Transverse colon (tissue), 4 donors: ENCODE measurements at regions not wholly inside any gene's neighbourhood (a gene's known extent, or its start where the extent isn't known, plus 50 kb on each side); places are given as distances from the start of the nearest gene placed in this dataset.

ENCODE experiments used
- DNase-seq: peaks from one replicate; pipeline ENCODE4 v3.0.0-alpha.2; 2019
- H3K27ac ChIP-seq, 4 donors: fragments of 200-600 bp; sonication (generic); 2 replicates each; pipeline ENCODE4 v1.5.1; 2016 to 2018; ENCODE audit warnings: inconsistent platforms in 4 of 4
- H3K27me3 ChIP-seq: fragments of 200-600 bp; sonication (generic); 2 replicates; pipeline ENCODE4 v1.5.1; 2017; ENCODE audit warnings: inconsistent platforms
- H3K36me3 ChIP-seq, 4 donors: fragments of 200-600 bp; sonication (generic); 2 replicates each; pipeline ENCODE4 v1.5.1; 2017 to 2019; ENCODE audit warnings: inconsistent platforms in 4 of 4
- H3K4me1 ChIP-seq, 4 donors: fragments of 200-600 bp; sonication (generic); 2 replicates each; pipeline ENCODE4 v1.5.1; 2017 to 2020; ENCODE audit warnings: inconsistent platforms in 4 of 4
- H3K4me3 ChIP-seq, 4 donors: fragments of 200-600 bp; sonication (generic); 1 replicate in 1 of 4; 2 replicates in 3 of 4; pipeline versions ENCODE4 v1.5.1 to v1.6.1; 2017 to 2019; ENCODE audit warnings: inconsistent platforms in 4 of 4
- H3K9me3 ChIP-seq, 2 donors: fragments of 200-600 bp; sonication (generic); 2 replicates each; pipeline ENCODE4 v1.5.1; 2017 to 2019; ENCODE audit warnings: inconsistent platforms in 2 of 2
- EP300 ChIP-seq: sonication (generic); formaldehyde crosslinking; IDR thresholded peaks from one replicate; pipeline ENCODE4 v1.6.1; 2017; ENCODE audit warnings: antibody characterized with exemption, low read depth
- POLR2A ChIP-seq: fragments of 450-650 bp; IDR thresholded peaks from one replicate; pipeline ENCODE4 v1.6.1; 2016; ENCODE audit warnings: antibody characterized with exemption, mild to moderate bottlenecking, moderate library complexity
- POLR2AphosphoS5 ChIP-seq, 3 donors: sonication (generic); formaldehyde crosslinking; IDR thresholded peaks; one replicate each; pipeline ENCODE4 v1.6.1; 2016; ENCODE audit warnings: antibody characterized with exemption in 3 of 3
- WGBS, 2 donors: methylation state at CpG; one replicate each; pipeline ENCODE4 v1.1.5; 2018; ENCODE audit warnings: low coverage in 1 of 2; 5-methylcytosine and 5-hydroxymethylcytosine counted together
- in situ Hi-C, 4 donors: fragments of 200-750 bp; cut with MboI; loops; one replicate each; pipeline versions ENCODE4 v1.15.0 to v1.15.1; 2017; ENCODE audit warnings: low sequenced_read_pairs in 3 of 4, low pct_ligation_motif_present in 1 of 4, low pct_unique_long_range_greater_than_20kb in 1 of 4
- intact Hi-C: fragments of 100-400 bp; cut with DNase I; formaldehyde crosslinking; loops from one replicate; pipeline ENCODE4 v1.15.1; 2023; ENCODE audit warnings: low total_unique reads
- TF ChIP-seq, protein P1 (sequence below), 5 experiments: fragments of 200-600 bp in 3 of 5; fragments of 450-650 bp in 2 of 5; sonication (generic) in 3 of 5; IDR thresholded peaks; 1 replicate in 2 of 5; 2 replicates in 3 of 5; pipeline ENCODE4 v1.5.1; 2016 to 2017; ENCODE audit warnings: antibody characterized with exemption in 5 of 5, inconsistent platforms in 3 of 5, mild to moderate bottlenecking in 2 of 5, moderate library complexity in 1 of 5

DNA sequence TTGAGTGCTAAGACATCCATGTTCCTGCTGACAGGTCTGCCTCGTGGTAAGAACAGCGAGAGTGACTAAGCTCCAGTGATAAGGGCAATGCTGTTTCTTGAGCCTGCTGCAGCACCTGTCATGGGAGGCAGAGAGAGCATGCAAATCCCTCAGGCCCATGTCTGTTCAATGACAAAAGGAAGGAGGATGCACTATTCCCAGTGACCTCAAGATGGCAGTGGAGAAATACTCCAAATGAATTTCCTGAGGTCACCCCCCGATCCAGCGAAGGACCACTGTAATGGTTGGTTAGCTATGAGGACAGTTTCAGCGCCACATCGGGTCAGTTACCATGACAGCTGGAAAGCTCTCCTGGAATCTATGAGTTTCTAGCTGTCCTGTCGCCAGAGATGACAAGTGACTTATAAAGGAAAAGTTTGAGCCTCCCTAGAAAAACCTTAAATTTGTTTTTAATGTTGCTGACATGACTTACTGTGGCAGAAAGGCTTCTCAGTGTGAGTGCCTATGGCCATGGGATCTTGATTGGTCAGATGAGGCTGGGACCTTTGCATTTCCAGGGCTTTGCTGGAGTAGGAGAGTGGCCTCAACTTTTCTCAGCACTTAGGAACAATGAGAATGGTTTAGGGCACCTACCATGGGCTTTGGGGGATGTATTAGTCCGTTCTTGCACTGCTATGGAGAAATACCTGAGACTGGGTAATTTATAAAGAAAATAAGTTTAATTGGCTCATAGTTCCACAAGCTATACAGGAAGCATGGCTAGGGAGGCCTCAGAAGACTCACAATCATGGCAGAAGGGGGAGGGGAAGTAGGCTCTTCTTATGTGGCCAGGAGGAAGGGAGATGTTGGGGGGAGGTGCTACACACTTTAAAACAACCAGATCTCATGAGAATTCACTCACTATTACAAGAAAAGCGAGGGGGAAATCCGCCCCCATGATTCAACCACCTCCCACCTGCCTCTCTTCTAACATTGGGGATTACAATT, 88.0 kb upstream of the TMEM260 start:
- intact Hi-C loops (loop anchor here (5.0 kb wide), 1 partner anchor 826 kb away; no protein-coding TSS in a partner anchor), in situ Hi-C loops (loop anchor here (10.0 to 25.0 kb wide), 5 partner anchors 696 to 1054 kb away; partner anchors contain the start of gene TBPL2 (in 3 of the 4))
- Histone ChIP-seq H3K36me3 (no peaks in the 10 kb centered on the region), H3K4me3 (no peak overlapping the region), H3K9me3 (no peaks in the 10 kb centered on the region), H3K4me1 (peaks cover 0 to 5% (median 2%) of the 10 kb centered on the region in 4 donors), H3K27me3 (no peaks in the 10 kb centered on the region), H3K27ac (no peak overlapping the region)
- TF ChIP-seq, protein P1, sequence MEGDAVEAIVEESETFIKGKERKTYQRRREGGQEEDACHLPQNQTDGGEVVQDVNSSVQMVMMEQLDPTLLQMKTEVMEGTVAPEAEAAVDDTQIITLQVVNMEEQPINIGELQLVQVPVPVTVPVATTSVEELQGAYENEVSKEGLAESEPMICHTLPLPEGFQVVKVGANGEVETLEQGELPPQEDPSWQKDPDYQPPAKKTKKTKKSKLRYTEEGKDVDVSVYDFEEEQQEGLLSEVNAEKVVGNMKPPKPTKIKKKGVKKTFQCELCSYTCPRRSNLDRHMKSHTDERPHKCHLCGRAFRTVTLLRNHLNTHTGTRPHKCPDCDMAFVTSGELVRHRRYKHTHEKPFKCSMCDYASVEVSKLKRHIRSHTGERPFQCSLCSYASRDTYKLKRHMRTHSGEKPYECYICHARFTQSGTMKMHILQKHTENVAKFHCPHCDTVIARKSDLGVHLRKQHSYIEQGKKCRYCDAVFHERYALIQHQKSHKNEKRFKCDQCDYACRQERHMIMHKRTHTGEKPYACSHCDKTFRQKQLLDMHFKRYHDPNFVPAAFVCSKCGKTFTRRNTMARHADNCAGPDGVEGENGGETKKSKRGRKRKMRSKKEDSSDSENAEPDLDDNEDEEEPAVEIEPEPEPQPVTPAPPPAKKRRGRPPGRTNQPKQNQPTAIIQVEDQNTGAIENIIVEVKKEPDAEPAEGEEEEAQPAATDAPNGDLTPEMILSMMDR (IDR thresholded peaks at IDR 0.05), result peak; percentile 48 to 79 (median 66)
- no peak for TF ChIP-seq POLR2A
- peak; percentile 11 for DNase-seq
- WGBS, 2 donors, result 38 to 75% methylated on average over 2 to 10 of the region's 10 CpGs

DNA sequence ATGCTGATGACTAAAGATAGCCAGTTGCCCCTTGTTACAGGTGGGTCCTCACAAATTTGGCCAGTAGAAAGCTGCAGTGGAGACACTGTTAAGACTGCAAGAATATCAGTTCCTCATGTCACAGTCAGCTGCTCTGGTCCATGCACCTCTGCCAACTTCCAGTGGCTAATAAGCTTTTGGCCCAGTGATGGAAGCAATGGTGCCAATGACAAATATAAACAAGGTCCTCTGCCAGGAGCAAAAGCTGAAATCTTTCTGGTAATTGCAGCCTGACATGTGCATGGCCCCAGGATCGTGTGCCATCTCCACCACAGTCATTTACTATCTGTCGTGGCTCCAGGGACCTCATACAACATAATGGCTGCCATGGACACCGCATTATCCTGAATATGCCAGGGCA, 85.4 kb upstream of the TMEM260 start:
- 67 to 100% methylated on average over 1 to 3 of the region's 3 CpGs for WGBS, 2 donors
- TF ChIP-seq POLR2A (no peak), EP300 (no peak), POLR2AphosphoS5 (IDR thresholded peaks at IDR 0.05) (no peak)
- TF ChIP-seq, protein P1 (IDR thresholded peaks at IDR 0.05), result no peak
- H3K36me3 ChIP-seq, result no peaks in the 10 kb centered on the region
- in situ Hi-C loops (loop anchor here (10.0 to 25.0 kb wide), 5 partner anchors 693 to 1057 kb away; partner anchors contain the start of gene TBPL2 (in 3 of the 4)), intact Hi-C loops (loop anchor here (5.0 kb wide), 1 partner anchor 823 kb away; no protein-coding TSS in a partner anchor)
- no peak for DNase-seq
- H3K4me1 ChIP-seq, result peaks cover 0 to 5% (median 2%) of the 10 kb centered on the region in 4 donors
- H3K9me3 ChIP-seq, result no peaks in the 10 kb centered on the region
- H3K27ac ChIP-seq, result no peak overlapping the region
- no peak overlapping the region for H3K4me3 ChIP-seq
- H3K27me3 ChIP-seq, result no peaks in the 10 kb centered on the region

DNA sequence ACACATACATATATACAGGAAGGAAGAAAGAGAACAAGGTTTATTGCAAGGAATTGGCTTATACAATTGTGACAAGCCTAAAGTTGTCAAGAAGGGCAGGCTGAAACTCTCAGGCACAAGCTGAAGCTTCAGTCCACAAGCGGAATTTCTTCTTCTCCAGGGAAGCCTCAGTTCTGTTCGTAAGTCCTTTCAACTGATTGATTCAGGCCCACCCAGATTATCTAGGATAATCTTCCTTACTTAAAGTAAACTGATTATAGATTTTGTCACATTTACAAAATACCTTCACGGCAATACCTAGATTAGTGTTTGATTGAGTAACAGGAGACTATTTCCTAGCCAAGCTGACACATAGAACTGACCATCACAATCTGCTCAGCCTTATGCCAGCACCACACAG, 81.5 kb upstream of the TMEM260 start:
- H3K9me3 ChIP-seq, result no peaks in the 10 kb centered on the region
- no peaks in the 10 kb centered on the region for H3K4me1 ChIP-seq
- H3K36me3 ChIP-seq, result no peaks in the 10 kb centered on the region
- in situ Hi-C loops (loop anchor here (10.0 to 25.0 kb wide), 5 partner anchors 689 to 1061 kb away; partner anchors contain the start of gene TBPL2 (in 3 of the 4)), intact Hi-C loops (no loop called here)
- 88 to 90% methylated on average over 3 of the region's 3 CpGs for WGBS, 2 donors
- DNase-seq, result no peak
- TF ChIP-seq POLR2AphosphoS5 (IDR thresholded peaks at IDR 0.05) (no peak), POLR2A (no peak), EP300 (no peak)
- TF ChIP-seq, protein P1 (IDR thresholded peaks at IDR 0.05), result no peak
- no peak overlapping the region for H3K27ac ChIP-seq
- no peaks in the 10 kb centered on the region for H3K27me3 ChIP-seq
- no peak overlapping the region for H3K4me3 ChIP-seq

DNA sequence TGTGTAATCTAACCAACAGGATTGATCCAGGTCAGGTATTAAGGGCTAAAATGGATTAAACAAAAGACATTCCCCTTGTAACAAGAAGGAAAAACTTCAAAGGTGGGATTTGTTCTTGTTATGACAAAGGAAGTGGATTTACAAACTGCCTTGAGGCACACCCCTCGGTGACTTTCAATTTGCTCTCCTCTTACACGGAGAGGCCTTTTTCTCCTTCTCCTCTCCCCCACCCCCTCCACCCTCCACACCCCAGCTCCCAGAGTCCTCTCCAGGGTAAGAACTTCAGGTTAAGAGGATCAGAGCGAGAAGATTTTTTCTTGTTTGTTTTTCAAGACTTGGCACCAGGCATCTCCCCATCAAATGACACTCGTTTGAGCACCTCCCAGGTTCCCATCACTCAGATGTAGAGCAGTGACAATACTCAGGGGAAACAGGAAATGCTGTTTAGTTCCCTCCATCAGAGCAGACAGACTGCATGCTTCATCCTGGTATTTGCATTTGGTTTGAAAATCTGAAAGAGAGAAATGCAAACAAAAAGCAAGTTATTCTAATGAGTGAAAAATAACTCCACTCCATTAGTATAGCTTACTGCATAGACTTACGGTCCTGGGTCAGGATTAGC, 77.6 kb upstream of the TMEM260 start:
- Histone ChIP-seq H3K27me3 (no peaks in the 10 kb centered on the region), H3K27ac (no peak overlapping the region), H3K9me3 (no peaks in the 10 kb centered on the region), H3K4me3 (no peak overlapping the region), H3K36me3 (no peaks in the 10 kb centered on the region), H3K4me1 (no peaks in the 10 kb centered on the region)
- intact Hi-C loops (no loop called here), in situ Hi-C loops (no loop called here)
- TF ChIP-seq, protein P1 (IDR thresholded peaks at IDR 0.05), result no peak
- no peak for TF ChIP-seq EP300
- no peak for TF ChIP-seq POLR2A
- no peak for TF ChIP-seq POLR2AphosphoS5 (IDR thresholded peaks at IDR 0.05)
- DNase-seq, result no peak
- 43 to 56% methylated on average over 3 to 5 of the region's 5 CpGs for WGBS, 2 donors
